ENCODE measurements at regions not wholly inside any gene's neighbourhood (a gene's known extent, or its start where the extent isn't known, plus 50 kb on each side); places are given as distances from the start of the nearest gene placed in this dataset.

GRCh38 chr12:68505970-68506369 lies 104.7 kb upstream of the RAP1B start:
- no peaks in the 10 kb centered on the region for H3K27me3 ChIP-seq
- intact Hi-C loops (cut with DNase I; ENCODE audit: low total_unique reads), result no loop called here
- no peak overlapping the region for H3K4me3 ChIP-seq
- no peaks in the 10 kb centered on the region for H3K9me3 ChIP-seq
- no peaks in the 10 kb centered on the region for H3K36me3 ChIP-seq
- no peak for DNase-seq
- TF ChIP-seq CTCF (IDR thresholded peaks at IDR 0.05 in 4 of 5, conservative IDR thresholded peaks at IDR 0.05 in 1 of 5) (no peak), POLR2A (IDR thresholded peaks at IDR 0.05) (no peak)
- in situ Hi-C loops (cut with MboI; ENCODE audit: low sequenced_read_pairs in 4 of 4), result no loop called here
- no peak overlapping the region for H3K27ac ChIP-seq
- no peaks in the 10 kb centered on the region for H3K4me1 ChIP-seq
- ATAC-seq, result no peak

GRCh38 chr12:68506619-68507018 lies 104.1 kb upstream of the RAP1B start:
- DNase-seq, result no peak
- no peaks in the 10 kb centered on the region for H3K27me3 ChIP-seq
- ATAC-seq, result no peak
- no peak overlapping the region for H3K4me3 ChIP-seq
- no peak for TF ChIP-seq POLR2A (IDR thresholded peaks at IDR 0.05)
- TF ChIP-seq CTCF (IDR thresholded peaks at IDR 0.05 in 4 of 5, conservative IDR thresholded peaks at IDR 0.05 in 1 of 5), result no peak
- no peaks in the 10 kb centered on the region for H3K4me1 ChIP-seq
- in situ Hi-C loops (cut with MboI; ENCODE audit: low sequenced_read_pairs in 4 of 4), result no loop called here
- no peaks in the 10 kb centered on the region for H3K36me3 ChIP-seq
- no peaks in the 10 kb centered on the region for H3K9me3 ChIP-seq
- intact Hi-C loops (cut with DNase I; ENCODE audit: low total_unique reads), result no loop called here
- H3K27ac ChIP-seq, result no peak overlapping the region

- intact Hi-C loops (cut with DNase I; ENCODE audit: low total_unique reads), result no loop called here
- Histone ChIP-seq H3K9me3 (peaks cover 0 to 2% (median 0%) of the 10 kb centered on the region in 3 donors), H3K4me1 (no peaks in the 10 kb centered on the region), H3K4me3 (no peak overlapping the region), H3K27me3 (no peaks in the 10 kb centered on the region), H3K36me3 (no peaks in the 10 kb centered on the region), H3K27ac (no peak overlapping the region)
- ATAC-seq (no peak), DNase-seq (no peak)
- TF ChIP-seq POLR2A (IDR thresholded peaks at IDR 0.05) (no peak), CTCF (IDR thresholded peaks at IDR 0.05 in 4 of 5, conservative IDR thresholded peaks at IDR 0.05 in 1 of 5) (no peak)
- in situ Hi-C loops (cut with MboI; ENCODE audit: low sequenced_read_pairs in 4 of 4), result no loop called here
Measured at GRCh38 chr12:68507657-68508056, 103.0 kb upstream of the RAP1B start.

- Histone ChIP-seq H3K36me3 (no peaks in the 10 kb centered on the region), H3K27me3 (no peaks in the 10 kb centered on the region), H3K9me3 (peaks cover 0 to 2% (median 0%) of the 10 kb centered on the region in 3 donors), H3K4me1 (no peaks in the 10 kb centered on the region), H3K27ac (no peak overlapping the region), H3K4me3 (no peak overlapping the region)
- ATAC-seq, result no peak
- in situ Hi-C loops (cut with MboI; ENCODE audit: low sequenced_read_pairs in 4 of 4), result no loop called here
- intact Hi-C loops (cut with DNase I; ENCODE audit: low total_unique reads), result no loop called here
- no peak for DNase-seq
- TF ChIP-seq POLR2A (IDR thresholded peaks at IDR 0.05), result no peak
- no peak for TF ChIP-seq CTCF (IDR thresholded peaks at IDR 0.05 in 4 of 5, conservative IDR thresholded peaks at IDR 0.05 in 1 of 5)
Measured at GRCh38 chr12:68508576-68508975, 102.1 kb upstream of the RAP1B start.

- Histone ChIP-seq H3K27ac (no peak overlapping the region), H3K36me3 (no peaks in the 10 kb centered on the region), H3K4me3 (no peak overlapping the region), H3K9me3 (peaks cover 0 to 2% (median 0%) of the 10 kb centered on the region in 3 donors), H3K4me1 (no peaks in the 10 kb centered on the region), H3K27me3 (no peaks in the 10 kb centered on the region)
- intact Hi-C loops (cut with DNase I; ENCODE audit: low total_unique reads), result no loop called here
- TF ChIP-seq CTCF (IDR thresholded peaks at IDR 0.05 in 4 of 5, conservative IDR thresholded peaks at IDR 0.05 in 1 of 5) (no peak), POLR2A (IDR thresholded peaks at IDR 0.05) (no peak)
- in situ Hi-C loops (cut with MboI; ENCODE audit: low sequenced_read_pairs in 4 of 4), result no loop called here
- DNase-seq (no peak), ATAC-seq (no peak)
Measured at GRCh38 chr12:68509242-68509641, 101.5 kb upstream of the RAP1B start.
